H1 (cell line): ENCODE measurements at regions not wholly inside any gene's neighbourhood (a gene's known extent, or its start where the extent isn't known, plus 50 kb on each side); places are given as distances from the start of the nearest gene placed in this dataset.

ENCODE experiments used
- GABPA ChIP-seq: IDR thresholded peaks from 2 replicates; pipeline ENCODE4 v1.6.1; 2011; ENCODE audit warnings: mild to moderate bottlenecking, low read length, moderate library complexity, borderline replicate concordance; ENCODE audit not compliant: insufficient read depth
- GTF2F1 ChIP-seq: IDR thresholded peaks from 2 replicates; pipeline ENCODE4 v1.6.1; 2012; ENCODE audit warnings: low read depth, low read length, improper control_type of control experiment, borderline replicate concordance

GRCh38 chr1:217191441-217191840, 439.4 kb downstream of the GPATCH2 start (continued):
- TF ChIP-seq GABPA, result no peak
- no peak for TF ChIP-seq GTF2F1
- TF ChIP-seq, all 59 proteins: peak for 0
